ENCODE measurements at regions not wholly inside any gene's neighbourhood (a gene's known extent, or its start where the extent isn't known, plus 50 kb on each side); places are given as distances from the start of the nearest gene placed in this dataset.

DNA sequence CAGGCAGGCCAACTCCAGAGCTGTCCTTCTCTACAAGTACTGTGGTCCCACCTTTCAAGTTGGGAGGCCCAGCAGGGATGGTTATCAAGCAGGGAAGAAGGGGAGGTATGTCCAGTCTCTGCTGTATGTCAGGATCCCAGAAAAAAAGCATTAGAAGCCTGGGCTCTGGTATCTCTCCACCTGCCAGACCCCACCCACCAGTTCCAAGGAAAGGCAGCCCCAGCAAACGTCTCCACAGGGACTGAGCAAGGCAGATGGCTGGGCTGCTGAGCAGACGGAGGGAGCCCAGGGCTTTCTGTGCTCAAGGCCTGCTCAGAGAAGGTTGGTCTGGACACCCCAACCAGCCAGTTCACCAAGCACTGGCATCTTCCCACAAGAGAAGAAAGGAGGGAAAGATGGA is 287.8 kb downstream of the XXYLT1 start:
- TF ChIP-seq, protein P1, sequence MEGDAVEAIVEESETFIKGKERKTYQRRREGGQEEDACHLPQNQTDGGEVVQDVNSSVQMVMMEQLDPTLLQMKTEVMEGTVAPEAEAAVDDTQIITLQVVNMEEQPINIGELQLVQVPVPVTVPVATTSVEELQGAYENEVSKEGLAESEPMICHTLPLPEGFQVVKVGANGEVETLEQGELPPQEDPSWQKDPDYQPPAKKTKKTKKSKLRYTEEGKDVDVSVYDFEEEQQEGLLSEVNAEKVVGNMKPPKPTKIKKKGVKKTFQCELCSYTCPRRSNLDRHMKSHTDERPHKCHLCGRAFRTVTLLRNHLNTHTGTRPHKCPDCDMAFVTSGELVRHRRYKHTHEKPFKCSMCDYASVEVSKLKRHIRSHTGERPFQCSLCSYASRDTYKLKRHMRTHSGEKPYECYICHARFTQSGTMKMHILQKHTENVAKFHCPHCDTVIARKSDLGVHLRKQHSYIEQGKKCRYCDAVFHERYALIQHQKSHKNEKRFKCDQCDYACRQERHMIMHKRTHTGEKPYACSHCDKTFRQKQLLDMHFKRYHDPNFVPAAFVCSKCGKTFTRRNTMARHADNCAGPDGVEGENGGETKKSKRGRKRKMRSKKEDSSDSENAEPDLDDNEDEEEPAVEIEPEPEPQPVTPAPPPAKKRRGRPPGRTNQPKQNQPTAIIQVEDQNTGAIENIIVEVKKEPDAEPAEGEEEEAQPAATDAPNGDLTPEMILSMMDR (IDR thresholded peaks at IDR 0.05), result no peak
- no peak for TF ChIP-seq POLR2A (IDR thresholded peaks at IDR 0.05)

All from testis (tissue), 2 donors.